ENCODE measurements at regions not wholly inside any gene's neighbourhood (a gene's known extent, or its start where the extent isn't known, plus 50 kb on each side); places are given as distances from the start of the nearest gene placed in this dataset.
"Not testable (repeated sequence)": the region's sequence is repeated elsewhere in the genome, so short reads cannot be mapped to it uniquely, and the experiment has no call there.

DNA sequence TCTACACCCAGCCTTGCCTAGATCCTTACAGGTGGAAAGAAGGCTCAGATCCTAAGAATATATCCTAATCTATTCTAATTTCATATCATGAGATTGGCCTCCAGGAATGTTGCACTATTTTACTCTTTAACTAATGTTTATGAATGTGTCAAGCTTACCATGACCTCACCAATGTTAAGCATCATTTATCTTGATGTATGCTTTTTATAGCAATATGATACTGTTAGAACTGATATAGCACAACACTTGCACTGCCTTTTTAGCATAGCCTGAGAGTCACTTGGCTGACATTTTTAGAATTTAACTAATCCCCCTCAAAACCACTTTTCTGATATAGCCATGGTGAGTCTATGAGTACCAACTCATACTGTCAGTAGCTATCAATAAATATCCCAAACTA is 191.5 kb upstream of the NR2F2 start:
- DNase-seq (ENCODE audit: low spot score), result no peak

DNA sequence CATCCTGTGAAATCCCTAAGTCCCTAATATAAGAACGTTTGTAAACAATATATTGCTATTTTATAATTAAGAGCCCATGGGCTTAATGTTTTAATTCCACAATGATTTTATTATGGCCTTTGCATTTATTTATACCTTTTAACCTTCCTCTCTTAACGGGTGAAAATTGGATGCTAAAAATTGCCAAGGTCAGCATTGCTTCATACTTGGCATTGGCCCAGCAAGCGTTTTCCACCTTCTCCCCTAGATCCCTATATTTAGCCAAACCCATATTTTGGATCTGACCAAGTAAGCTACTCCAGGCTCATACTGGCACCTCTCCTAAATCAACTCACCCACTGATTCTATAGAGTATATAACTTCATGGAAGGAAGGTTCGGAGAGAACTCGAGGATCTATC is 188.0 kb upstream of the NR2F2 start:
- DNase-seq (ENCODE audit: low spot score), result no peak

GRCh38 chr15:96144734-96145133 is 185.8 kb upstream of the NR2F2 start:
- DNase-seq (ENCODE audit: low spot score), result no peak

- no peak for DNase-seq (ENCODE audit: low spot score)
Observed at GRCh38 chr15:96146726-96147125, 183.8 kb upstream of the NR2F2 start.

GRCh38 chr15:96147267-96147666 is 183.2 kb upstream of the NR2F2 start:
- no peak for DNase-seq (ENCODE audit: low spot score)

DNA sequence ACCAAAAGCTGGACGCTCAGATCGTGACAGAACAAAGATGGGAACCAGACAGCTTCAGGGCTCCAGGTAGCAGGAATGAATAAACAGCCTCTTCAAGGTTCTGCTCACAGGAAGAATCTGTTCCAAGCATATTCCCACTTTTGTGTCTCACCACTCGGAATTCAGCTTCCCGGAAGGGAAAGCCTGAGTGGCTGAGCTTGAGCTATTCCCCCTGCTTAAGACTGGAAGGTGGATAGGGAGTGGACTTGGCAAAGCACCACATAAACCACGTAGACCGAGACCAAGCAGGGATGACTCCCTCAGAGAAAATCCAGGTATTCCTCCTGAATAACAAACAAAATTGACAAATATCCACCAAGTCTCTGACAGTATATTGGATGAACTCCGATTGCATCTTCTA is 180.2 kb upstream of the NR2F2 start:
- DNase-seq (ENCODE audit: low spot score), result no peak

GRCh38 chr15:96151749-96152148 is 178.8 kb upstream of the NR2F2 start:
- not testable (repeated sequence) for DNase-seq (ENCODE audit: low spot score)

DNA sequence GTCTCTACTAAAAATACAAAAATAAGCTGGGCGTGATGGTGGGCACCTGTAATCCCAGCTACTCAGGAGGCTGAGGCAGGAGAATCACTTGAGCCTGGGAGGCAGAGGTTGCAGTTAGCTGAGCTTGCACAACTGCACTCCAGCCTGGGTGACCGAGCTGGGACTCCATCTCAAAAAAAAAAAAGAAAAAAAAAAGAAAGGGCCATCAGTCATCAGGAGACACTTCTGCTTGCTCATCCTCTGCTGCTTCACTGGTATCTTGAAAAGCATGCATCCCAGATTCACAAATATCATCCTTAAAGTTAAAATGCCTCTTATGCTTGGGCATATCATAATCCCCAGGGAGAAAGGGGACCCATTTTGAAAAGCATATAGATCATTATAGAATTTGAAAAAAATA is 176.6 kb upstream of the NR2F2 start:
- no peak for DNase-seq (ENCODE audit: low spot score)

DNA sequence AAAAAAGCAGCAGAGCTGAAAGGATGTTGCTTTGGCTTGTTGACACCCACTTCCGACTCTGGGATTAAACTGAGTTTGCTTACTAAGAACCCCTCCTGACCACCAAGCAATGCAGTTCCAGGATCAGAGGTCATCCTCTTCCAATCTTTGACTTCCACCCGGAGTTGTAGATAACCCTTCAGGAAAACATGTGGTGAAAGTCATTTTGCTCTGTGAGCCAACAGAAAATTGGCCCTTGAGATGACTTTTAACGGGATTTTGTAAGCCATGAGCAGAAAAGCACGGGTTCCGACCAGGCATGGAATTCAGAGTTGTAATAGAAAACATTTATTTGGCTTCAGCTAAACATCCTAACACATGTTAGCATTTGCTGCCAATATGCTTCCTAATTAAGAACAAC is 171.6 kb upstream of the NR2F2 start:
- no peak for DNase-seq (ENCODE audit: low spot score)

DNA sequence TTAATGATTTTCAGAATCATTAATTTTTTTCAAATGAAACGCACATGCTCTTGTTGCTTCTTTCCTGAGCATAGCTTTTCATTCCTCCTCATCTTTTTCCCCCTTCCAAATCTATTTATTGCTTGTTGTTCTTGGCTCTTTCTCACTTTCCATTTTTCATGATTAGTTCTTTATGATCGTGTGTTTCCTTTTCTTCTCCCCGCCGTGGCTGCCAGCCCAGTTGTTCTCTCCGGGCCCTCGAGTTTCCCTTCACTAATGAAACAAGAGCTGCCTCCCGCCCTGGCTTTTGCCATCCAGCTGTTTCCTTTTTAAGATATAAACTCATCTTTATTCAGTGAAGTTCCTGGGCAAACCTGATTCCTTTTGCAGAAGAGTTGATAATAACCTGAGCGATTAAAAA is 170.2 kb upstream of the NR2F2 start:
- no peak for DNase-seq (ENCODE audit: low spot score)

- no peak for DNase-seq (ENCODE audit: low spot score)
Observed at GRCh38 chr15:96160800-96161199, 169.7 kb upstream of the NR2F2 start.

DNA sequence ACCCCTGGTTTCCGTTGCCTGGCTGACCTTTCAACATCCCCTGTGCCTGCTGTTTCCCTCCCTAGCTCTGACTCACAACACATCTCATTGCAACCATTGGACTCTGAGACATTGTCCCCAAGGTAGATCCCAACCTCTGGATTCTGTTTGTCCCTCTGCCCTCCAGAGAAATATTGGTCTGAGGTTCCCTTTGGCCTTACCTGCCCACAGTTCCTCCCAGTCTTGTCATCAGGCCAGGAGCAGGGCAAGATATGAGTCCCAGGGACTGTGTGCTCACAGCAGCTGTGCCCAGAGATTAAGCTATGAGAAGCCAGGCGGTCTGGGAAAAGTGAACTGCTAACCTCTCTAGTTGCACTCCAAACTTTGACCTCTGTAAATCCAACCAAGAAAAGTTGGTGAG is 168.2 kb upstream of the NR2F2 start:
- no peak for DNase-seq (ENCODE audit: low spot score)

GRCh38 chr15:96165081-96165480 is 165.4 kb upstream of the NR2F2 start:
- DNase-seq (ENCODE audit: low spot score), result no peak

DNA sequence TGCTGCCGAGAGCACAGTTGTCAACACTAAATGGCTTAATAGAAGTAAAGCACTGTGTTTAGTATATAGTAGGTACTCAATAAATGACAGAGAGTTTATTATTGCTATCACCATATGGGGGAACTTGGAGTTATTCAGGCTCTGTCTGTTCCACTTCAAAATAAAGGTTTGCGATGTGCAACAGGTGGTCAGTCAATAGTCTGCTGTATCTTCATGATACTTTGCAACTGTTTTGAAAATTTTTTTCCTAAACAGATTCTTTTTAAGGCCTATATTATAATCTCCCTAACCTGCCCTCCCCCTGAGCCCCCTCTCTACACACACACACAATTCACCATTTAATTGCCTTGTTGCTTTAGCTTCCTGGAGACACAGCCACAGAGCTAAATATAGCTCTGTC is 164.7 kb upstream of the NR2F2 start:
- no peak for DNase-seq (ENCODE audit: low spot score)

DNA sequence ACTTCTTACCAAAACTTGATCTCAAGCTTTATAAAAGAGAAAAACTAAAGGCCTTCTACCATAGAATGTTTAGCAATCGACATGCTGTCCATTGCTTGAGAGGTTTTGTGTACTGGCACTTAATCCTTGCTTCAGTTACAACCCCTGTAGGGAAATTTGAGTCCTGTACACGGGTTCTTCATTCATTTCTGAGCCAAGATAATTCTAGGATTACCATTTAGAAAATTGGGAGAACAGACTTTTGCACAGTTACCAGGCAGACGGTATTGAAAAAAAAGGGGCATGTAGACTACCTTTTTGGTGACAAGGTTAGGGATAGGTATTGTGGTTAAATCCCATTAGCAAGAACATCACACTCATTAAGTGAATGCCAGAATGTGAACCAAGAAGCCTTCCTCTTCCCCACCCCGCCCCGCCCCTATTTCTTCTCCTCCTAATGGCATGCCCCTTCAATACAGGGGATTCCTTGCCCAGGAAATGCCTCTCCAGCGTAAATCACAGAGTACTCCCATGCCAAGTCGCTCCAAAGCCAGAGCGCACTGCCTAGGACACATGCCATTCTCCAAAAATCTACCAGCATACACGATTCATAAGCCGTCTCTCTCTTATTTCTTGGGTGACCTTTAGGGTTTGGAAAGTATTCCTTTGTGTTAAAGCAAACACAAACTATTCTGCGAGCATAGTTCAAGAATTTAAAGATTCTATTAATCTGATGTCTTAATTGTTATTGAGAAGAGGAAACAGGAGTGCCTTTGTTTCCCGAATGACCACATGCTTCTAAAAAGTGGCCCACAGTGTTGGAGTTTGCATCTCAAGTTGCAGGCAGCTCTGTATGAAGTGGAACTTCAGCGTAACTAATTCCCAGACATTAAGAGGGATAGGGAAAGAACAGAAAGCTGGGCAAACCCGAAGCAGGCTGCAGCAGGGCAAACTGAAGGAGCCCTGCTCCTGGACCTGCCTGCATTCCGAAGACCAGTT is 164.0 kb upstream of the NR2F2 start:
- no peak for DNase-seq (ENCODE audit: low spot score)

DNA sequence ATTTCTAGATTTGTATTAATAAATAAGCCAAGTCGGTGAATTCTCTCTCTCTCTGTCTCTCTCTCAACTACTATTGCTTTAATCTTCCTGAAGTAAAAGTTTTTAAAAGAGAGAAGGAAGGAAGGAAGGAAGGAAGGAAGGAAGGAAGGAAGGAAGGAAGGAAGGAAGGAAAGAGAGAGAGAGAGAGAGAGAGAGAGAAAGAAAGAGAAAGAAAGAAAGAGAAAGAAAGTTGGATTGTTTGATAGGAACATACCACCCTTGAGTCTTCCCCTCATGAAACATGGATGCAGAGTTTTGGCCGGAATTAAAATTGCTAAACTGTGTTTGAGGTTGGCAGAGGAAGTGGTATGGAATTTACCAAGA is 159.9 kb upstream of the NR2F2 start:
- DNase-seq (ENCODE audit: low spot score), result not testable (repeated sequence)

- DNase-seq (ENCODE audit: low spot score), result peak; percentile 35
Observed at GRCh38 chr15:96170979-96171739, 159.3 kb upstream of the NR2F2 start.

- DNase-seq (ENCODE audit: low spot score), result no peak
Observed at GRCh38 chr15:96171853-96172296, 158.6 kb upstream of the NR2F2 start.

GRCh38 chr15:96172417-96172816 is 158.1 kb upstream of the NR2F2 start:
- no peak for DNase-seq (ENCODE audit: low spot score)

DNA sequence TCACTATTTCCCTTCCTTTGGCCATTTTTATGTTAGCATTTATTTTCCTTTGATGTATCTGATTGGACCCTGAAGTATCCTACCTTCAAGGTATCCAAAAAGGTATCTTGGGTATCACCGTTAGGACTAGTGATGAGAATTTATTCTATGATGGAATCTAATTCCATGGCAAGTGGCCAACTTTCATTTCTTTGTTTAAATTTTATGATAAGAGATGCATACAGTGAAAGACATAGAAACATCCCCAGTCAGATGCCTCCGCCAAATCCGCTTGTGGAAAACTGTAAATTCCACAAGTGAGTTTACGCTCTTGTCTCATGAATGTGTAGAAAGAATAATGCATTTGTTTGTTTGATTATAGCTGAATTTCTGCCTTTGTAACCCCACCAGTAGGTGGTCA is 153.7 kb upstream of the NR2F2 start:
- no peak for DNase-seq (ENCODE audit: low spot score)

- DNase-seq (ENCODE audit: low spot score), result no peak
Observed at GRCh38 chr15:96177279-96177678, 153.2 kb upstream of the NR2F2 start.

GRCh38 chr15:96180087-96180748 is 150.3 kb upstream of the NR2F2 start:
- DNase-seq (ENCODE audit: low spot score), result no peak

DNA sequence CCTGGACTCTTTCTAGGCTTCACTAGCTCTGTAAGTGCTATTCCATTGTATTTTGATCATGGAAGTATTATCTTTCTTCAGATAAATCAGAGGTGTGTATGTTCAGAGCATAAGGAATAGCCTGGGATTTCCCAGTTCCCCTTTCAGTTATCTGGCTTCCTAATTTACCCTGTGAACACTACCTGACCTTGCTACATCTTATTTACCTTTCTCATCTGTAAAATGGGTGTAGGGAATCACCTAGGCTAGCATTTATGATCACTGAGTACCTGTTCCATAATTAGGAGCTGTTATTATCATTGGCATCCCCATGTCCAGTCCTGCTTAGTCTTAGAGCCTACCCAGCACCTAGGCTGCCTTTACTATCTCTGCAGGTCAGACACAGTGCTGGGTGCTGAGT is 149.3 kb upstream of the NR2F2 start:
- DNase-seq (ENCODE audit: low spot score), result no peak
